ENCODE measurements at regions not wholly inside any gene's neighbourhood (a gene's known extent, or its start where the extent isn't known, plus 50 kb on each side); places are given as distances from the start of the nearest gene placed in this dataset.

DNA sequence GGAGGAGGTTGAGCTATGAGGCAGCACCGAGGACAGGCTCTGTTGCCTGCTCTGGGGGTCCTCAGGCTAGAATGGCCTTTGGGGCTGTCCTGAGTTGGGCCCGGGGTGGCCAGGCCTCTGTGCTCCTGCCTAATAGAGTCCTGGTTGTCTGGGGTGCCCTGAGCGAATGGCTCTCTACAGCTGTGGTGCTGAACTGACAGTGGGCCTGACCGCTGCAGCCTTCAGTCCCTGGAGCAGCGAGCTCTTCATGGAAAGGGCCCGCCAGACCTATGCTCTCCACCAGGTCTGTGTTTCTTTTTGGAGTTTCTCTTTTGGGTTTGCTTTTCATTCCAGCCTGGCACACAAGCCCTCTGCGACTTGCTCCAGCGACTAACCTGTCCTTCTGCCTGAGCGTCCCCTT, 679.0 kb upstream of the RAB6C start:
- TF ChIP-seq, protein P1, sequence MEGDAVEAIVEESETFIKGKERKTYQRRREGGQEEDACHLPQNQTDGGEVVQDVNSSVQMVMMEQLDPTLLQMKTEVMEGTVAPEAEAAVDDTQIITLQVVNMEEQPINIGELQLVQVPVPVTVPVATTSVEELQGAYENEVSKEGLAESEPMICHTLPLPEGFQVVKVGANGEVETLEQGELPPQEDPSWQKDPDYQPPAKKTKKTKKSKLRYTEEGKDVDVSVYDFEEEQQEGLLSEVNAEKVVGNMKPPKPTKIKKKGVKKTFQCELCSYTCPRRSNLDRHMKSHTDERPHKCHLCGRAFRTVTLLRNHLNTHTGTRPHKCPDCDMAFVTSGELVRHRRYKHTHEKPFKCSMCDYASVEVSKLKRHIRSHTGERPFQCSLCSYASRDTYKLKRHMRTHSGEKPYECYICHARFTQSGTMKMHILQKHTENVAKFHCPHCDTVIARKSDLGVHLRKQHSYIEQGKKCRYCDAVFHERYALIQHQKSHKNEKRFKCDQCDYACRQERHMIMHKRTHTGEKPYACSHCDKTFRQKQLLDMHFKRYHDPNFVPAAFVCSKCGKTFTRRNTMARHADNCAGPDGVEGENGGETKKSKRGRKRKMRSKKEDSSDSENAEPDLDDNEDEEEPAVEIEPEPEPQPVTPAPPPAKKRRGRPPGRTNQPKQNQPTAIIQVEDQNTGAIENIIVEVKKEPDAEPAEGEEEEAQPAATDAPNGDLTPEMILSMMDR (IDR thresholded peaks at IDR 0.05): no peak
- TF ChIP-seq POLR2AphosphoS5 (IDR thresholded peaks at IDR 0.05) (no peak), EP300 (IDR thresholded peaks at IDR 0.05) (no peak), POLR2A (IDR thresholded peaks at IDR 0.05) (no peak)

Measured in gastroesophageal sphincter (tissue), 3 donors.